ENCODE measurements at regions not wholly inside any gene's neighbourhood (a gene's known extent, or its start where the extent isn't known, plus 50 kb on each side); places are given as distances from the start of the nearest gene placed in this dataset.
A peak's percentile ranks its signal among the peaks of the same experiment; 100 is the strongest.
"Not testable (repeated sequence)": the region's sequence is repeated elsewhere in the genome, so short reads cannot be mapped to it uniquely, and the experiment has no call there.

- DNase-seq (ENCODE audit: low spot score): no peak
Measured at GRCh38 chr10:5576780-5577624, 52.2 kb downstream of the CALML3 start.

GRCh38 chr10:5580038-5580428 is 55.3 kb downstream of the CALML3 start:
- not testable (repeated sequence) for DNase-seq (ENCODE audit: low spot score)

GRCh38 chr10:5581670-5582566 is 57.2 kb downstream of the CALML3 start:
- DNase-seq (ENCODE audit: low spot score): no peak

- DNase-seq (ENCODE audit: low spot score): peak; percentile 28
Measured at GRCh38 chr10:5582736-5583135, 58.0 kb downstream of the CALML3 start.

- no peak for DNase-seq (ENCODE audit: low spot score)
Measured at GRCh38 chr10:5583525-5584175, 58.9 kb downstream of the CALML3 start.

- peak; percentile 49 for DNase-seq (ENCODE audit: low spot score)
Measured at GRCh38 chr10:5584895-5585516, 60.2 kb downstream of the CALML3 start.

- no peak for DNase-seq (ENCODE audit: low spot score)
Measured at GRCh38 chr10:5585517-5586206, 60.9 kb downstream of the CALML3 start.

- DNase-seq (ENCODE audit: low spot score): no peak
Measured at GRCh38 chr10:5587151-5588079, 62.7 kb downstream of the CALML3 start.

- no peak for DNase-seq (ENCODE audit: low spot score)
Measured at GRCh38 chr10:5588080-5588453, 63.3 kb downstream of the CALML3 start.

- DNase-seq (ENCODE audit: low spot score): no peak
Measured at GRCh38 chr10:5588603-5589002, 63.8 kb downstream of the CALML3 start.
